ENCODE measurements at regions not wholly inside any gene's neighbourhood (a gene's known extent, or its start where the extent isn't known, plus 50 kb on each side); places are given as distances from the start of the nearest gene placed in this dataset.
"Not testable (repeated sequence)": the region's sequence is repeated elsewhere in the genome, so short reads cannot be mapped to it uniquely, and the experiment has no call there.

DNA sequence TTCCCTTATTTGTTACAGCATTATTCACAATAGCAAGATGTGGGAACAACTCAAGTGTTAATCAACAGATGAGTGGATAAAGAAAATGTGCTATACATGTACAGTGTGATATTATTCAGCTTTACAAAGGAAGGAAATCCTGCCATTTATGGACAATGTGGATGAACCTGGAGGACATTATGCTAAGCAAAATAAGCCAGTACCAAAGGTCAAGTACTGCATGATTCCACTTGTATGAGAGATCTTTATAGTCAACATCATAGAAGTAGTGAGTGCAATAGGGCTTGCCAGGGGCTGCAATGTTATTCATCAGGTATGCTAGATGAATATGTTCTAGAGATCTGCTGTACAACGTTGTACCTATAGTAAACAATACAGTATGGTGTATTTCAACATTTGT, 138.5 kb upstream of the AGR3 start:
- no peak for FAIRE-seq

DNA sequence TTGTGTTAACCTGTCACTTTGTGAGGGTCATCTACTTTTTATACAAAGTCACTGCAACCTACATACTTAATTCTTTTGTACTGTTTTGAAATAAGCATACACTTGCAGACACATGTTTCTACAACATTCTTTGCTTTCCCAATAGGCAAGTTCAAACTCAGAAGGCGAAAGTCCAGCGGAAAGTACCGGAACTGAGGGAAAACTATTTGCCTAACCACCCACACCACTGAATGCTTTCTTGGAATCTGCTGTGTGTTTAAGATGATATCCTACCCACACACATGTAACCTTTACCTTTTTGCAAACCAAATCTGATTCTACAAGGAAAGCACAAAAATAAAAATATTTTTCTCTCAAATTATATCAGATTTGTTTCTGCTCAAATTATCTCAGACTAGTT, 139.4 kb upstream of the AGR3 start:
- FAIRE-seq, result no peak

DNA sequence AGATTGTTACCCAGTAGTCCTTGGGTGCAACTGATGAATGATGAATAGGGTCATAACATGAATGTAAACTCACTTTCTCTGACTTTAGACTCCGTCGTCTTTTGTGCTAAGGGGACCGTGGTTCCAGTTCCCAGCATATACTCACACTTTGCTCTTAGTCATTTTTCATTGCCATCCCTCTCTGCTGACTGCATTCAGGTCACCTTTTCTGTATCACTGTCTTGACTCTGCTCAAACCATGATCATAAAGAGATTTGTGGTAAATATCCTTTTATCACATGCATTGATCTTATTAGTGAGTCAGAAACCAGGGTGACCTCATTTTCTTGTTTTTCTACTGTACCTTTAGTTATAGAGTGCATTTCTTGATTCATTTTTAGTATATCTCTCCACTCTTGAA, 141.1 kb upstream of the AGR3 start:
- FAIRE-seq, result no peak

DNA sequence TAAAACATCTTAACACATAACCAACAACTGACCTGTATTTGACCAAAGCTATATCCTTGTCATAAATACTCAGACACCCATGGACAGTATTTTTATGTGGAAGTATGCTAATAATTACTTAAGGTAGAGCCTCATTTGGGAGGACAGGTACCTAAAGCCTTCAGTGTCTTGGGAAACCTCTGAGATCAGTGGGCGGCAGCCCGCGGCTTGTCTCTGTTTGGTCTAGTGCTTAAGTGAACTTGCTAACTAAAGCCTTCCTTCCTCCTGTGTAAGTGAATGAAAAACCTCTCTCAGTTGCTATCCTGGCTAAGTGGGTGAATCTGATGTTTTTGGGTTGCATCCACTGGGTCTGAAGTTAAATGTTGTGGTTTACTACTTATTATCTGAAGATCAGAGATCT, 144.5 kb upstream of the AGR3 start:
- FAIRE-seq, result no peak

DNA sequence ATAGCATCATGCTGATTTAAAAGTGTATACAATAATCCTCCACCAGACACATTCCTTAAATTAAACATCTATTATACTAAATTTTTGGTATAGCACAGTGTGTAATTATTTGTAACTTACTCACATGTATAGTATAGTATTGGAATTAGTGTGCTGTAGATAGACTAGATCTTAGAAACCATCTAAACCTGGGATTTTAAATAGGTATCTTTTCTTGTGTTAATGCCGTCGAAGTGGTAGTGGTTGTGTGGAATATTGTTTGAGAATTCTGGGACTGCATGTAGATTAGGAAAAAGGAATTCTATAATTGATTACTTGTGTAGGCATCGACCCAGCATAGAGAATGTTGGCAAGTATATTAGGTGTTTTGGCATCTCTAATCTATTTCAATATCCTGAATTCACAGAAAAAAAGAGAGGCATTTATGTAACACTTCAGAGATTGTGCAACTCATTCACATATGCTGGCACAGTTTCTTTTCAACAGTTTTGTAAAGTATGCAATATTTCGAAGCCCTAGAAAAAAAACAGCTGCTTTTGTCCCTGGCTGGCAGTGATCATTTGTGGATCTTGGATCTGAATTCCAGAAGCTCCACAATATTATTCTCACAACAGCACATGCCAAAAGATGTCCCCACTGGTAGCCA, 145.5 kb upstream of the AGR3 start:
- no peak for FAIRE-seq

DNA sequence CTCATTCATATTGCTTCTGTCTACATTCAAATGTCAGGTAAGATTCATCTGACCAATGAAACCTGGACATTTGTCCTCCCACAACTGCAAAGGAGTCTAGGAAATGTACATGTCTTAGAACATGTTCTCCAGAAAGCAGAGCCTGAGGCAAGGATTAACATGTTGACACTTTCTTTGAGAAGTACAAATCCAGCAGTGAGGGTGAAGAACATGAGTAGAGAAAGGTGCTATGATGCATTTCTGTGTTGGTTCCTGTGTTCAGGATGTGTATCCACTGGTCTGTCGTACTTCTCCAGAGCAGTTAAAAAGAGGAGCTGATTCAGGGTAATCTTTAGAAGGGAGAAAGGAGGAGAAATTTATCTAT, 146.0 kb upstream of the AGR3 start:
- no peak for FAIRE-seq

DNA sequence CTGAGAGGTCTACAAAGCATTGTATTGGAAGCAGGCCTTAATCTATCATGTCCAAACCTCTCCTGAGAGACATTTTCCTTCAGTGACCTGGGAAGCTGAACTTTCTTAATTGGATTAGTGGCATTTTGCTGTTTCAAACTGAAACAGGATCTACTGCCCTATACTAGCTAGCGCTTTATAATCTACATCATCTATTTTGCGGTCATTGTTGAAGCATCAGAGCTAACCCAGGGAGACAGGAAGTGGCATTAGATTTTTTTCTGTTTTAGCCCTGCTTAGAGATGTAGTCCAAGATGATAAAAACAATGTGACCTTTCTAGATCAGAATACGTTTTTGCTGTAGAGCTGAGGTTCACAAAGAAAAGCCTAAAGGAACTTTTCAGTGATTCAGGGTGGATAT, 147.4 kb upstream of the AGR3 start:
- FAIRE-seq, result no peak

DNA sequence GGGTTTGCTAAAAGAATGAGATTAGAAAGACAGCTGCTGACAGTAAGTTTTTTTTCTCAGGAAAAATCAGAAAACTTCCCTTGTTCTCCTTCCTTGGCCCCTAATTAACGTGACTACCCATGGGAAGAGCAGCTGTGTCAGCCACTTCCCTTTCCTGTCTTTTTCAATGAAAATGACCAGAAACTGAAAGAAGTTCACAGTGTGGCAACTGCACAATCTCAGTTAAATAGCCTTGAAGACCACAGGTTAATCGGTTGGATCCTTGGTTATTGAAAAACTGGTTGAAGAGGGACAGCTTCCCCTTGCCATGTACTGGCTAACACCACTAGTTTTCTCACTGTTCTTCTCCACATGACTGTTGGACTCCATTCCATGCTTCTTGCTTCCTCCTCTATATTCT, 148.8 kb upstream of the AGR3 start:
- FAIRE-seq, result no peak

DNA sequence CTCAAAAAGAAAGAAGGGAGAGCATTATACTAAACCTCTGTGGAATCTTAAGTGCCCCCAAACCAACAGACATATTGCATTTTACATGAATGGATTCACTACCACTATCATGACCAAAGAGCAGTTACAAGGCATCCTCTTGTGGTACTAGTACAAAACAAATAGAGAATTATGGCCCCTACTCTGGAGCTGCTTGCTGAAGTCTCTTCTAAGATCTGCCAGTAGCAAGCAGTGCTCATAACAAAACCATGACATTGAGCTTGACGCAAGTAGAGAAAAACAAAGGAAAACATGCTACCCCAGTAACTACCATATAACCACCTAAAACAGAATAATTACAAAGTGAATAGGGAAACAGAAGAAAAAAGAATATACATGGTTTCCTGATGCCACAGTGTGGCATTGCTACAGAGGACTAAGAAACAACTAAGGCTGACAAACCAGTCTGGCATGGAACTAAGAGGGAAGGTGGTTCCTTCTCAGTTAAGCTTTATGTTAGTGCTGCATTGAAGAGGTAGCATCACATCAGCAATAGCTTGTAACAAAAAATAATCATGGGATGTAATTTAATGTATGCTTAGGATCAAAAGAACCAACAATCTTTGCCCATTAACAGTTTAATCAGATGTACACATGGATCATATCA, 150.2 kb upstream of the AGR3 start:
- no peak for FAIRE-seq

DNA sequence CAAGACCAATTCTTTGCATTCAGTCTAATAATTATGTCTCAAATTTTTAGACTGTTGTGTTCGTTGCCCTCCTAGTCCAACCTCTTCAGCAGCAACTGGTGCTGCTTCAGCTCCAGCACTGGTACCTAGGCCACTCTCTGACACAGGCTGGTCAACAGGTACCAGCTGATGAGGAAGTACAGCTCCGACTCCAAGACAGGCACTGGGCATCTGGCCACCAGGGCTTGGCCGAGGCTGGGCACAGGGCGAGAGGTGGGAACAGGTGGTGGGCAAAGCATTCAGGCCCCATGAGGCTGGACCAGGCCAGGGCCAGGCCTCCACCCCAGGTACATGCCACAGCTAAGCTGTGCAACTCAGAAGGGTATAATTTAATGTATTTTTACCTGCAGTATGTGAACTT, 151.5 kb upstream of the AGR3 start:
- FAIRE-seq, result no peak

DNA sequence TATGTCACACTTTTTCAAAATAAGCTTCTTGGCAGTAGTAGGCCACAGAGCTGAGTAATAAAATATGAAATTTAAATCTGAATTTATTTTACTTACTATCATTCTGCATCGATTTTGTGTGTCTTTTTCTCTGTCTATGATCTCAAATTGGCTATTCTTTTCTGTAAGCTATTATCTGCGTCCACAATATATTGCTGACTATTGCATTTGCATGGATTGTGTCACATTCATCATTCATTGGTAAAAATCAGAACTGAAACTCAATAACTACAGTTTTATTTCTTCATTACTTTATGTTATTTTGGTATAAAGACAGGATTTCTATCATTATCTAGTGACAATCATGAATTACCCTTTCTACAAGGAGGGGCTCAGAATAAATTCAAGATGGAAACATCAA, 154.8 kb upstream of the AGR3 start:
- no peak for FAIRE-seq

DNA sequence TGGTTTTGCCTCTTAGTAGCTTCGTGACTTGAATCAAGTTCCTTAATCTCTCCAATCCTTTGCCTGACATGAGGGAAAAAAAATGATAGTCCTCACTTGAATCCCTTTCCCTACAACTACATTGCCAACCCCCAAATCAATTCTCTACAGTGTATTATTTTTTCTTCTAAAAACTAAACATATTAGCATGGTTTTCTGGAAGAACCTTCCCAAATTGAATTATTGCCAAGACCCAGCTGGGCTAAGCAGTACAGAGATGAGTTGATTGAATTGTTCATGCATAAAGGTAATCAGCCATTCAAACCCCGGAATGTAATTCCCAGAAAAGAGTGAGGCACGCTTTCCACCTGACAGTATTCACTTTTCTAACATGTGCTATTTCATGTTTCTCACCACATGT, 155.6 kb upstream of the AGR3 start:
- no peak for FAIRE-seq

DNA sequence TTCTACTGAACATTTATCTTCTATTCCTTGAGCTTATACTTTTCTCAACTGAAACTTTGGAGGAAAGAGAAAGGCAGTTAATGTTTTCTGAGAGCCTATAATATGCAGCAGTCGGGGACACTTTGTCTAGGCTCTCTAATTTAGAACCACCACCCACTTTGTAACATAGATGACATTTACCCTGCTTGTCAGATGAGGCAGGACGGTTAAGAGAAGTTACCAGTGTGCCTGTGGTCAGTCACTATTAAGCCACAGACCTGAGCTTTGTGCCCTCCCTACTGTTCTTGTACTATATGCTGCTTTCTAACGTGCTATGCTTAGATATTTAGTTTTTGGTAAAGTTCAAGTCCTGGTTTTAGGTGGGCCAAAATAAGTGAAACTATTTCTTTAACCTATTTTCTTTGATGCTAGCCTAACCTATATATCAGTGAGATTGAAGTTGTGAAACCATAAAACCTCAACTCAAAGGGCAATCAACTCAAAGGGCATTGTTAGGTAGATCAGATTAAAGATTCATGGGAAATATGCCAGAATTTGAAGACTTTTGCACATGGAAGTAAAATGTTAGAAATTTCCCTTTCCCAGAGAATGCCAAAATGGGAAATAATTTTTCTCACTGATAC, 156.5 kb upstream of the AGR3 start:
- no peak for FAIRE-seq

DNA sequence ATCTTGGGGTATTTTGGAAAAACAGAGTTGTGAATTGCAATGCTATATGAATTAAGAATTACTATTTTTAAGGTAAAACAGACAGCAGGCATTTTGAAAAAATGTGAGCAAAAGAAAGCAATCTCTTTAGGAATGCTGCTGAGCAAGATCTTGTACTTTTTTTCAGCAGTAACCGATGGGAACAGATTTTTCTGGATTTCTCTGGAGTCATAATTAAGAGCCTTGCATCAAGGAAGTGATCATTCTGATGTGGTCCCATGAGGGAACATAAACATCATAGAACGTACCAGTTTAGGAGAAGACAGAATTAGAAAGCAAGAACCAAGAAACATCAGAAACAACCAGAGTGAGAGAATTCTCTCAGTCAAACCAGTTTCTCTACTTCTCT, 157.0 kb upstream of the AGR3 start:
- no peak for FAIRE-seq

DNA sequence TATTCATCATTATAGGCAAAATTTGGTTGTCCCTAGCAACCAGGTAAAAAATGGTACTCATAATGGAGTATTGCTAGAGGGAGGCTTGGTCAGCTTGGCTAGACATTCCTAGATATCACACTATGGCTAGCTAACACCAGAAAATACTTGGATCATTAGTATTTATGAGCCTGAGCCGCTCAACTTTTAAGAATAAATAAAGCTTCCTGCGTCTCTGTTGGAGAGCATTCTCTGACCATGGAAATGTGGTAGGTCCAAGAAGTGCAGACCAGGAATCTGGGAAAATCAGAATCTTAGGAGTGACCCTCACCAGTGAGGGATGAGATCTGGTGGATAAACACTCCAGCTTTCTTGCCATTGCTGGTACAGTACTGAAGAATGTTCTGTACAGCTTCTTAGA, 157.6 kb upstream of the AGR3 start:
- no peak for FAIRE-seq

DNA sequence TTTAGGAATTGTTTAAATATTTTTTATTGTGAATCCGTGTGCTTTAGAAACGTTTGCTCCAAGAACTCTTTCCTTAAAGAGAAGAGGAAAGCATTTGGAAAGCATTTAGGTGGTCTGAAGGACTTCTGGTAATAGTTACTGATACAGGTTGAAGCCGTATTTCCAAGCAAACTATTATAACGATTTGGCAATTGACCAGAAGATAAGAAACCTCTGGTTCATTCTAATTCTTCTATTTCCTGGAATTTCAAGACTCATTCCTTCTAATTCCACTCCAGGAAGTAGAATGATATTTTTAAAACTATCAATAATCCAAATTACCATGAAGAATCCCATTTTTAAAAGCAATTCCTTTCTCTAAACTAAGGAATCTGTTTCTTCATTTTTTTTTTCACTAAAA, 158.9 kb upstream of the AGR3 start:
- no peak for FAIRE-seq

DNA sequence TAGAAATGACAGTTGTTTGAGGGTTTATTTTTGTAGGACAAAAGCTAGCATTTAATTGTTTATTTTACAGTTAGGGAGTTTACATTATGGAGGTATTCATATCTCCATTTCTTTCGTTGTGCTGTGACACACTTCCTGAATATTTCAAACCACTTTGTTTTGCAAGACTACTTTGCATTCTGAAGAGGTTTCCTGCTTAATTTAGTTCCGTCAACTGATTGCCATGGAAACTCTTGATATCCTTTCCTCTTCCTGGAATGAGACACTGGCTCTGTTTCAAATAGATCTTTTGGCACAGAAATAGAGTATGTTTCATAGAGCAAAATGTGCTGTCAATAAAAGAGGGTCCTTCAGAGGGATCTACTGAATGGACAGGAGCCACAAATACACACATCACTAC, 159.5 kb upstream of the AGR3 start:
- no peak for FAIRE-seq

DNA sequence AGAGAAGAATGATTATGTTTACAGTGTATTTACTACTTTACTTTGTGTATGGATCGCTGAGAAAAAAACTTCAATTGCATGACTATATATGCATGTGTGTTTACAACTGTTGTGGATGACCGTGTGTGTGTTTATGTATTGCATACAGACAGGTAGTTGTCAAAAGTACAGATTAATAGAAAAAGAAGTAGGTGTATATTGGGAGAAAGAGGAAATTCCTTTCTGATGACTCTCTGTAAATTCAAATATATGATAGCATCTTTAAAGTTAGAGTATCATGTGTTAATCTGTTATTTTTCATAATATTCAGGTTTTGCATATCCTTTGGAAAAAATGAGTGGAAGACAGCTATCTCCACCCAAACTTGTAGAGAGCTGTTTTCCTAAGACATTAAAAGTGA, 160.4 kb upstream of the AGR3 start:
- FAIRE-seq, result no peak

DNA sequence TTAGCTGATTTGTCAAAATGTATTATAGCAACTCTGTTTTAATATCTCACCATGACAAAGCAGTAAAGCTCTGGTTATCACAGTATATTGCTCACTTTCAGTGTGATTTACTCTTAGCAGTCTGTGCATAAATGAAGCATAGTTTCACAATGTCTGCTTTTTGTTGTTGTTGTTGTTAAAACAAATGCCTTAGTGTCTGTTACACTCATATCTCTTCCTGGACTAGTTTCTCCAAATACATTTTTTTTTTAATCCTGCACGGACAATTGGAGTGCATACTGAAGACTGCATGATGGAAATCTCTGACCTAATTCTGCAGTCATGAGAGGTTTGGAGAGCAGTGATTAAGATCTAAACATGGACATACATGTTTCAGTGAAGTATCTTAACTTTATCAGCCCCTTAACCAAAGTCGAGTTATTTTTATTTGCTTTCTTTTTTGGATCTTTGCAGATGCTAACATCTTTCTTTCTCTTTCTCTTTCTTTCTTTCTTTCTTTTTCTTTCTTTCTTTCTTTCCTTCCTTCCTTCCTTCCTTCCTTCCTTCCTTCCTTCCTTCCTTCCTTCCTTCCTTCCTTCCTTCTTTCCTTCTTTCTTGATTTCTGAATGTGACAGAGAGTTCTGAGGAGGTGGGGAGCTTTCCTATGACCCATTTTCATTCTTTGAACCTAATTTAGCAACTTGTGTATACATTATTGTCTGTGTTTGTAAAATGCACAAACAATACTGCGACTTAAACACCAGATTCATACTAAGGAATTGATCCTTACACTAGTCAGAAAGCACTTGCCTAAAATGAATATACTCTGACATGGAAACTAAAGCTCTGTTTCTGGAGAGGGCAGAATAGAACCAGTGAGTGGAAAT, 161.5 kb upstream of the AGR3 start:
- no peak for FAIRE-seq

DNA sequence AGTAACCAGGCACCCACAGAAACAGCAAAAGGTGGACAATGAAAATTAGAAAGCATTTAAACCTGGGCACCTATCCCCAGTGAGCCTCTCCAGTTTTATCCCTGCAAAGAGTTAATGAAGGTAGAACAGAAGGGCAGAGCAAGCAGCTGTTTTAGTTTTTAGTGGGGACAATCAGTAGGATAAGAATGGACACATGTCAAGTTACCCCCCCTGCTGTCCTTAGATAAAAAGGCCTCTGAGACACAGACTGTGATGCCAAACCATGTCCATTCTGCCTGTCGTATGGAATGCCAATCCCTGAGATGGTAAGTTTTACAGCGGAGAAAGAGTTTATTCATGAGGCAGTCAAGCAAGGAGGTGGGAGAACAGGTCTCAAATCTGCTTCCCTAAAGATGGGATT, 162.6 kb upstream of the AGR3 start:
- no peak for FAIRE-seq

DNA sequence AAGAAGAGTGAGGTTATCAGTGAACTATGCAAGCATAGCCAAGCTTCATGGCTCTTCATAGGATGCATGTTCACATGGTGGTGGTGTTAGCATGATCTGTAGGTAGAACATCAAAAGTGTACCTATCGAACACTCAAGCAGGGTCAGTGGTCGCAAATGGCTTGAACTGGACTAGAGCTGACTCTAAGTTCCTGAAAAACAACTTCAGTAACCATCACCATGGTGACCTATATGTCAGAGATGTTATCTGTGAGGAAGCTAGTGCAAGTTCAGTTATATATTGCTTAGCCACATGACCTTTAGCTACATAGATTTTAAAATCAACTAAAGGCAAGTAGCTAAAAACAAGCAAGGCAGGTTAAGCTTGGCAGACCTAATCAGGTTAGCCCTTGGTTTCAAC, 163.1 kb upstream of the AGR3 start:
- FAIRE-seq, result no peak

DNA sequence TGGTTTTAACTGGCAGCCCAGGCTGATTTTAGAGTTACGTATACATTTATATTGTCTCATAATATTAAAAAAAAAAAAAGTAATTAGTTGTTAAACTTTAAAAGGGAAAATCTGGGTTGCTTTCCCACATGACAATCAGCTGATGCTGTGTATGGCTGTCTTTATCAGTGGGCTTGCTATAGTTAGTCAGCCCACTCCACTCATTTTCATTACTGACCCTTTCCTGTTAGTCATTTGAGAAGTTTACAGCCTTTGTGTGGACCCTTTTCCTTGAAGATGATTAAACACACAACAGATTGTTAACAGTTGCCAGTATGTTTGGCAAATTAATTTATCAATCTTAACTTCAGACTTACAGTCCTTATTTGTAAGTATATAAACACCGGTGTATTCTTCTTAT, 164.5 kb upstream of the AGR3 start:
- FAIRE-seq, result no peak

DNA sequence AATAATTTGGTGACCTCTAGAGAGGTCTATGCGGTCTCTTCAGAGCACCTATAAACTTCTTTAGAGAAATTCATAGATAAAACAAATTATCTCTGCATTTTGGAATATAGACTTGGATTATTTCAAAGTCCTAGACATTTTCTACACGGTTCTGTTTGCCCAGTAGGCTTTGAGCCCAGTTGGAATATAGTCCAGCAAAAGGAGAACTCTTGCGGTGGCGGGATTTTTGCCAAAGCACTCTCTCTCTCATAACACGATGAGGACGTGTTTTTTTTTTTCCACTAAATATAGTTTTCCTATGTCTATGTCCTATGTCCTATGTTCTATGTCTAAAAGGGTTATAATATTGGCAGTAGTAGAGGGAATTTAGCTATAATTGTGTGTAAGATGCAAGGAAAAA, 164.9 kb upstream of the AGR3 start:
- no peak for FAIRE-seq

DNA sequence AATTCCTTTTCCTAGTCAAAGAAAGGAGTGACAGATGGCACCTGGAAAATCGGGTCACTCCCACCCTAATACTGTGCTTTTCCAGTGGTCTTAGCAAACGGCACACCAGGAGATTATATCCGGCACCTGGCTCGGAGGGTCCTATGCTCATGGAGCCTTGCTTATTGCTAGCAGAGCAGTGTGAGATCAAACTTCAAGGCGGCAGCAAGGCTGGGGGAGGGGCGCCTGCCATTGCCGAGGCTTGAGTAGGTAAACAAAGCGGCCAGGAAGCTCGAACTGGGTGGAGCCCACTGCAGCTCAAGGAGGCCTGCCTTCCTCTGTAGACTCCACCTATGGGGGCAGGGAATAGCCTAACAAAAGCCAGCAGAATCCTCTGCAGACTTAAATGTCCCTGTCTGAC, 171.4 kb upstream of the AGR3 start:
- not testable (repeated sequence) for FAIRE-seq

All from G401.6 (cell line).